ENCODE measurements at regions not wholly inside any gene's neighbourhood (a gene's known extent, or its start where the extent isn't known, plus 50 kb on each side); places are given as distances from the start of the nearest gene placed in this dataset.
"Not testable (repeated sequence)": the region's sequence is repeated elsewhere in the genome, so short reads cannot be mapped to it uniquely, and the experiment has no call there.

DNA sequence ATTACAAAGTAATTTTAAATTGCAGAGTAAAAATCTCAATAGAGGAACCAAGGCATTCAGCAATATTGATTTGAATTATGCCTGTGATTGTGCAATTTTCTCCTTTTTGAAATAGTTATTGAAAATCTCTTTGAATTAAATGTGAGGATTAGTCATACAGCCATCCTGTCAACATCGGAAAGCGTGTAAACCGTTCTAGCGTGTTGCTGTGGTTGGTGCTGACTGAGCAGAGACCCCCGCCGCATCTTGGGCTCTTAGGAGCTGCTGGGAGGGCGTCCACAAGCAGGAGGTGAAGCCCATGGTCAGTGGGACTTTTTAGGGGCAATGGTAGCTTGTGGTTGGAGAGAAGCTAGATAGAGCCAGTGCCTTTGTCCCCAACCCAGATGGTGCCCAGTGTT is 61.6 kb upstream of the MUC20 start:
- TF ChIP-seq EZH2 (IDR thresholded peaks at IDR 0.05; ENCODE audit: insufficient read depth, poor library complexity, severe bottlenecking); EZH2phosphoT487 (IDR thresholded peaks at IDR 0.05; ENCODE audit: insufficient read depth, low read depth): not testable (repeated sequence)
